HUES64 (cell line): ENCODE measurements at regions not wholly inside any gene's neighbourhood (a gene's known extent, or its start where the extent isn't known, plus 50 kb on each side); places are given as distances from the start of the nearest gene placed in this dataset.

ENCODE experiments used
- H3K27ac ChIP-seq: 2 replicates; pipeline ENCODE4 v1.7.0; 2013; ENCODE audit warnings: low read depth, low read length, inconsistent platforms
- H3K27me3 ChIP-seq: 2 replicates; pipeline ENCODE4 v1.6.1; 2013; ENCODE audit warnings: mild to moderate bottlenecking, low read length; ENCODE audit not compliant: insufficient read depth
- H3K36me3 ChIP-seq: 2 replicates; pipeline ENCODE4 v1.6.1; 2013; ENCODE audit warnings: mild to moderate bottlenecking, low read length; ENCODE audit not compliant: insufficient read depth
- H3K4me1 ChIP-seq: 2 replicates; pipeline ENCODE4 v1.6.1; 2013; ENCODE audit warnings: mild to moderate bottlenecking, low read length, moderate library complexity; ENCODE audit not compliant: insufficient read depth
- H3K4me3 ChIP-seq: 2 replicates; pipeline ENCODE4 v1.5.1; 2013; ENCODE audit warnings: mild to moderate bottlenecking, low read length, moderate library complexity
- H3K9ac ChIP-seq: 2 replicates; pipeline ENCODE4 v1.6.1; 2013; ENCODE audit warnings: mild to moderate bottlenecking, low read depth, low read length
- H3K9me3 ChIP-seq: 2 replicates; pipeline ENCODE4 v1.6.1; 2013; ENCODE audit warnings: low read depth, low read length; ENCODE audit not compliant: insufficient read depth
- WGBS: fragments of 150-250, 120-280 bp; methylation state at CpG from one replicate; pipeline ENCODE4 v1.1.7; 2013; ENCODE audit warnings: missing lambda C conversion rate; 5-methylcytosine and 5-hydroxymethylcytosine counted together

- Histone ChIP-seq H3K27ac (no peak overlapping the region), H3K27me3 (no peaks in the 10 kb centered on the region), H3K9ac (no peak overlapping the region), H3K4me1 (no peaks in the 10 kb centered on the region), H3K9me3 (no peaks in the 10 kb centered on the region), H3K4me3 (no peak overlapping the region), H3K36me3 (no peaks in the 10 kb centered on the region)
- 100% methylated on average over 1 of the region's 1 CpG for WGBS
Observed at GRCh38 chr2:34291076-34291475, 692.0 kb upstream of the FAM98A start.

DNA sequence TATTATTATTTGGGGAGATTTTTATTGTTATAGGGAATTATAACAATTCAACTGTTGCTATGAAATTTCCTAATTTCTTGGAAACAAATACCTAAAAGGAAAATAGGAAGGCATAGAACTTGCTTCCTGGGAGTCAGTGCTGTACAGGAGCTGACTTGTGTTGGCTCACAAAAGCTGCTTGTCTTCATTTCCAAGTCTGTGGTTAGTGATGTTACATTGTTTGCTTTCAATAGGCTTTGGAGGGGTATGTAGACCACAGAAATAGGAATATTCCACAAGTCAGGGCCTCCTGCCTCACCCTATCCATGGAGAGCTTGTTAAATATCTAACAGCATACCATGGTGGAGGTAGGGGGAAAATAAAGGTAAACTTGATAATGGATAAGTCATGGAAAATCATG lies 688.9 kb upstream of the FAM98A start:
- no peaks in the 10 kb centered on the region for H3K27me3 ChIP-seq
- H3K36me3 ChIP-seq: no peaks in the 10 kb centered on the region
- no peak overlapping the region for H3K4me3 ChIP-seq
- H3K4me1 ChIP-seq: no peaks in the 10 kb centered on the region
- no peak overlapping the region for H3K9ac ChIP-seq
- H3K27ac ChIP-seq: no peak overlapping the region
- peaks cover 3% of the 10 kb centered on the region; the same call in 1 of the 2 replicates for H3K9me3 ChIP-seq

DNA sequence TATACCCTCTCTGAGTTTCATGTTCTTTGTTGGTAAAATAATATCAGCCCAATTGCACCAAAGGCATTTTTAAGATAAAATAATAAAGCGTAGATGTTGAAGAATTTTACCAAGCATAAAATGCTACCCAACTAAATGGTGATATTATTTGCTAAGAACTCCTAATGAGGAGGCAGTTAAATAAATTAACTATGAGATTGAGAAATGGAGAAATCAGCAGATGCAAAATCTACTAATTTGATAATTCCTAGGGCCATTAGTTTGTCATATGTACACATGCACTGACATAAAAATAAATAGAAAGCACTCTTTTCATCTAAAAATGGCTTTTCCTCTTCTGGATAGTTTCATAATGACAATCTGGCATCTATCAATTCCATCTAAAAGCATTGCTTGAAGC lies 681.5 kb upstream of the FAM98A start:
- no CpG with 5 or more reads among the region's 1 CpG for WGBS
- H3K4me3 ChIP-seq: no peak overlapping the region
- peaks cover 3% of the 10 kb centered on the region; the same call in 1 of the 2 replicates for H3K9me3 ChIP-seq
- no peak overlapping the region for H3K9ac ChIP-seq
- no peaks in the 10 kb centered on the region for H3K4me1 ChIP-seq
- H3K27ac ChIP-seq: no peak overlapping the region
- no peaks in the 10 kb centered on the region for H3K27me3 ChIP-seq
- no peaks in the 10 kb centered on the region for H3K36me3 ChIP-seq

DNA sequence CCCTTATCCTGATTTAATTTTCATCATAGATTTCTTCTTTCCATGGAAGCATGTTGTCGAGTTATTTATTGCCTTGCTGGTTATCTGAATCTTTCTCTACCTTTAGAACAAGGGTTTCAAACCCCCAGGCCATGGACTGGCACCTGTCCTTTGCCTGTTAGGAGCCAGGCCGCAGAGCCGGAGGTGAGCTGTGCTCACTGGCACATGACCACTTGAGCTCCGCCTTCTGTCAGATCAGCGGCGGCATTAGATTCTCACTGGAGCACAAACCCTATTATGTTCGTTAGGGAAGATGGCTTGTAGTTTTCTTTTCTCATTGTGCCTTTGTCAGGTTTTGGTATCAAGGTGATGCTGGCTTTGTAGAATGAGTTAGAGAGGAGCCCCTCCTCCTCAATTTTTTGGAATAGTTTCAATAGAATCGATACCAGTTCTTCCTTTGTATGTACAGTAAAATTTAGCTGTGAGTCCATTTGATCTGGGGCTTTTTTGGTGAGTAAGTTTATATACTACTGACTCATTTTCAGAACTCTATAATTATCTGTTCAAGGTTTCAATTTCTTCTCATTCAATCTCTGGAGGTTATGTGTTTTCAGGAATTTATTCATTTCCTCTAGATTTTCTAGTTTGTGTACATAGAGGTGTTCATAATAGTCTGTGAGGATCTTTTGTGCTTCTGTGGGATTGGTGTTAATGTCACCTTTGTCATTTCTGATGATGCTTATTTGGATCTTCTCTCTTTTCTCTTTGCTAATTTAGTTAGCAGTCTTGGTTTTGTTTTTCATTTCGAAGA lies 668.0 kb upstream of the FAM98A start:
- no peak overlapping the region for H3K4me3 ChIP-seq
- WGBS: 97% methylated on average over 8 of the region's 9 CpGs
- H3K27me3 ChIP-seq: no peaks in the 10 kb centered on the region

DNA sequence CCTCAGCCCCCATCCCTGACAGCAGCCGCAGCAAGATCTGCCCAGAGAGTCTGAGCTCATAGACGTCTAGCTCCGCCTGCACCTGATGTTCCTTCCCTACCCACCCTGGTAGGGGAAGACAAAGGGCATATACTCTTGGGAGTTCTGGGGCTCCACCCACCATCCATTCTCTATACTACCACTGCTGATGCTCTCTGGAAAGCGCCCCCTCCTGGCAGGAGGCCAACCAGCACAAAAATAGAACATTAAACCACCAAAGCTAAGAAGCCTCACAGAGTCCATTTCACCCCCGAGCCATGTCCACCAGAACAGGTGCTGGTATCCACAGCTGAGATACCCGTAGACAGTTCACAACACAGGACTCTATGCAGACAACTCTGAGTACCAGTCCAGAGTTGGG lies 662.6 kb upstream of the FAM98A start:
- Histone ChIP-seq H3K27me3 (no peaks in the 10 kb centered on the region), H3K36me3 (no peaks in the 10 kb centered on the region), H3K4me1 (no peaks in the 10 kb centered on the region), H3K4me3 (no peak overlapping the region), H3K9ac (no peak overlapping the region), H3K27ac (no peak overlapping the region), H3K9me3 (no peaks in the 10 kb centered on the region)
- WGBS: 87% methylated on average over 6 of the region's 6 CpGs

More for the DNA sequence above, 668.0 kb upstream of the FAM98A start:
- Histone ChIP-seq H3K36me3 (no peaks in the 10 kb centered on the region), H3K9me3 (no peaks in the 10 kb centered on the region), H3K27ac (no peak overlapping the region), H3K4me1 (no peaks in the 10 kb centered on the region; the same call in 1 of the 2 replicates), H3K9ac (no peak overlapping the region)

DNA sequence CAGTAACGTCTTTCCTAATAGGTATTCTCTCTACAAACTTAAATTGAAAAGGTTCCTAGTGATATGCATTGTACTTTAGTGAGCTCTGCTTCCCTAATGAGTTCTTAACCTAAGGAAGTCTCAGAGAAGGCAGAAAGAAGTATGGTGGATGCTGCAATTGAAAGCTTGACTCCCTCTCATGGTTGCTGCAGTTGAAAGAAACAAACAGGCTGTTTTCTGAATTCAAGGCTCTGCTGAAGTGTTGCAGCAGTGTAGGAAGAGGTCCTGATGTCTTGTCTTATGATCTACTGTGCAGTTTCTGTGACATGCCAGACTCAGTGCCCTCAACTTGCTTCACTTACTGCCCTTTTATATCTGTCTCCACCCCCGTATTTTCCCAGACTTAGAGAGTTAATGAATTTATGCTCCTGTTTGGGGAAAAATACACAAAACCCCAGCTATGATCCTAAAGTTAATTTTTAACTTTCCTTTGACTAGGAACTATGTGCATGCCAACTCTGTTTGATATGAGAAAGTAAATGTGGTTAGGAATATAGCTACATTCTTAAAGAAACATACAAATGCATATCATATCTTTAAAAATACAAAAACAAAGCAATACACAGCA lies 655.3 kb upstream of the FAM98A start:
- H3K27ac ChIP-seq: no peak overlapping the region
- H3K9ac ChIP-seq: no peak overlapping the region
- H3K4me3 ChIP-seq: no peak overlapping the region
- no peaks in the 10 kb centered on the region for H3K4me1 ChIP-seq
- no peaks in the 10 kb centered on the region for H3K9me3 ChIP-seq
- WGBS: no CpG with 5 or more reads among the region's 2 CpGs
- H3K36me3 ChIP-seq: no peaks in the 10 kb centered on the region
- no peaks in the 10 kb centered on the region for H3K27me3 ChIP-seq

DNA sequence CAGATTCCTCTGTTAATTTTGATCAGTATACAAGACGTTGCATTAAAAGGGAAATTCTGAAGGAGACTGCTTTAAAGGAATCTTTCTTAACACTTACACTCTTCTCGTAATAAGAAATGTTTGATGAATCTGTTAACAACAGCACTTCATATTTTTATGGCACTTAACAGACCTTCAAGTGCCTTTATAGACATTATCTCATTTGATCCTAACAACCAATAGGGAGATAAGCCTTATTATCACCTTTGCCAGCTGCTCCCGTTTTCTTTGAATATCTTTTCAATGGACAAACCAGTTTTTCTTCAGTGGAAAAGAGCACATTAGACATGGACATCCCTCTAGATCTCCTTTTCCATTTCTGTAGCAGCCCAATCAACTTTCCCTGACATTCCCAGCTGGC lies 653.0 kb upstream of the FAM98A start:
- Histone ChIP-seq H3K4me3 (no peak overlapping the region), H3K4me1 (no peaks in the 10 kb centered on the region), H3K27ac (no peak overlapping the region), H3K27me3 (no peaks in the 10 kb centered on the region), H3K9ac (no peak overlapping the region), H3K36me3 (no peaks in the 10 kb centered on the region), H3K9me3 (no peaks in the 10 kb centered on the region)
- WGBS: 67% methylated on average over 3 of the region's 3 CpGs

DNA sequence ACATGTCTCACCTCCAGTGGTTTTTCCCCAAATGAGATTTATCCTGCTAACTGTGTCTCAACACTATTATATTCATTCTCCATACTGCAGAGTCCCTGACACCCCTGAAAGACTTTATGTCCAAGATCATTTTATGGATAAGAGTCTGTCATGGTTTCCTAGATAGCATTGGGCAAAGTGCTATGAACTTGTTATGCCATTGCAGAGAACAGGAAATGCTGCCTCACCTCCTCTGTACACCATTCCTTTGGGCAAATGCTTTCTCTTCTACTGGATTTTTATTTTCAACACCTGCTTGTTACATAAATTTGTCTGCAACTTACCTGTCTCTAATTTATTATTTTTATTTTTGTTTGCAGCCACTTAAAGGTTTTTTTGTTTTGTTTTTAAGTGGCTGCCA lies 652.5 kb upstream of the FAM98A start:
- Histone ChIP-seq H3K36me3 (no peaks in the 10 kb centered on the region), H3K9ac (no peak overlapping the region), H3K27ac (no peak overlapping the region), H3K27me3 (no peaks in the 10 kb centered on the region), H3K9me3 (no peaks in the 10 kb centered on the region), H3K4me3 (no peak overlapping the region), H3K4me1 (no peaks in the 10 kb centered on the region)

DNA sequence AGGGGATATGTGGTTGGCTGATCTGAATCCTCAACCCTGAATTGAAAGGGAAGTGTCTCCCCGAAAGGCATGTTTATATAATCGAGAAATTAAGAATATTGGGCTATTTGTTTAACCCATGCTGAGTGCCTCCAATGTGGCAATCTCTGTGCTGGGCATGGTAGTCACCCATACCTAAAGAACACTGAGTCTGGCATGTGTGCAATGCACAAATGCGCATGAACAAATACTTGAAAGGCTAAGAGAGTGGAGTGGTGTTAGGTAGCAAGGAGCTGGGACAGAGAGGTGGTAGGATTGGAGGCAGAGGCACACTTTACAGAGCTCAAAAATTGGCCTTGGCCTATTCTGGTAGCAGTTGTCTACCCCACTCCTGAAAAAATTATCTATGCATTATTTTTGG lies 645.1 kb upstream of the FAM98A start:
- H3K4me1 ChIP-seq: no peaks in the 10 kb centered on the region
- no peak overlapping the region for H3K4me3 ChIP-seq
- H3K36me3 ChIP-seq: no peaks in the 10 kb centered on the region
- no peaks in the 10 kb centered on the region for H3K9me3 ChIP-seq
- no peak overlapping the region for H3K27ac ChIP-seq
- 93% methylated on average over 3 of the region's 3 CpGs for WGBS
- H3K27me3 ChIP-seq: peaks cover 23% of the 10 kb centered on the region; the same call in 1 of the 2 replicates
- no peak overlapping the region for H3K9ac ChIP-seq

DNA sequence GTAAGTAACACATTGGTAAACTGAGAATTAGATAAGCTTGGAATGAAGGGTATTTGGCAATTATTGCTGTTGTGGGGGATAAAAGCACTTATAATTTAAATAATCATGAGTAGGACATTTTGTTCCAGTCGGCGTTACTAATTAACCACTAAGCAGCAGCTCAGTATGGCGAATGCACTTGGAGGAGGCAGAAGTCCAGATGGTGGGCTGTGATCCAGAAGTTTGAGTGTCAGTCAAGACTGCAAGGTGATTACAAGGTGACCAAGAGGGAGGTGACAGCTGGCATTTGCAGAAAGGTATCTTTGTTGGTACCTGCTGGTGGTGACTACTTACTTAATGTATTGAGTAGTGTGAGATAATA lies 643.6 kb upstream of the FAM98A start:
- H3K36me3 ChIP-seq: no peaks in the 10 kb centered on the region
- 0 out of 2 replicates have a peak, but pooled peaks cover 5% of the 10 kb centered on the region for H3K9me3 ChIP-seq
- peaks cover 23% of the 10 kb centered on the region; the same call in 1 of the 2 replicates for H3K27me3 ChIP-seq
- 64% methylated on average over 3 of the region's 3 CpGs for WGBS
- no peak overlapping the region for H3K9ac ChIP-seq
- no peak overlapping the region for H3K27ac ChIP-seq
- no peak overlapping the region for H3K4me3 ChIP-seq
- H3K4me1 ChIP-seq: no peaks in the 10 kb centered on the region

DNA sequence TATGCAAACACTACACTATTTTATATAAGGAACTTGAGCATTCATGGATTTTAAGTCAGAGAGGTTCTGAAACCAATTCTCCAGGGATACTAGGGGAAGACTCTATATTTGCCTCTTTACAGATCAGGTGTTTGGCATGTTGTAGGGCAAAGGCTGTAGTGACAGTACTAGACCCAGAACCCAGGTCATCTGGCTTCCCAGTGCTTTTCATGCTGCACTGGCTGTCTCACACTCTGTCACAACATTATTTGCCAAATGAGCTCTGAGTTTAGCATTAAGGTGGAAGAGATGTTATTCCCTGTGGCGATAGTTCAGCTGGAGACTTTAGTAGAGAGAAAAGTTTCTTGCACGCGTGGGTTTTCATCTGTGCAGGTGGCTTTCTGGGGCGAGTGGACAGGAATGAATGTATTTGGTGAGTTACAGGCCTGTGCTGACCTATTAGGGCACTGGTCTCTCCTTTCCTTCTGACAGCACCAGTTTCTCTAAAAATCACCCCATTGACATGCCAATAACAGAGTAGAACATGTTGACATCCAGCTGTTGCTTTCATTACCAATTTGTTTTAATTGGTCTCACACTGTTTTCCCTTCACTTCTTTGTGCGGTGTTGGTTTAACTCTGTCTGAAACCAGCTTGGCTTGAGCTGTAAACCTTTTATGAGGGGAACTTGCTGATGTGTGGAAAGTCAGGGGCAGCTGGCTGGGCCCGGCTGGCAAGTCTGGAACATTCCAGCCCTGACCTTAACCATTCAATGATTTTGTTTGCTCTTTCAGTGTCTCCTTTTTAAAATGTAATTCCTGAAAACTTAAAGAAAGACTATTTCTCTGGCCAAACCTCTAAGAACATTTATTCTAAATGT lies 643.0 kb upstream of the FAM98A start:
- no peak overlapping the region for H3K27ac ChIP-seq
- no peaks in the 10 kb centered on the region for H3K4me1 ChIP-seq

More for the DNA sequence above, 643.0 kb upstream of the FAM98A start:
- H3K36me3 ChIP-seq: no peaks in the 10 kb centered on the region
- WGBS: 70% methylated on average over 6 of the region's 6 CpGs
- 0 out of 2 replicates have a peak, but pooled peaks cover 5% of the 10 kb centered on the region for H3K9me3 ChIP-seq
- H3K27me3 ChIP-seq: peaks cover 23% of the 10 kb centered on the region; the same call in 1 of the 2 replicates
- H3K9ac ChIP-seq: no peak overlapping the region
- no peak overlapping the region for H3K4me3 ChIP-seq
